Transverse colon (tissue), 4 donors: ENCODE measurements at regions not wholly inside any gene's neighbourhood (a gene's known extent, or its start where the extent isn't known, plus 50 kb on each side); places are given as distances from the start of the nearest gene placed in this dataset.

Experiments
- DNase-seq: peaks from one replicate; pipeline ENCODE4 v3.0.0-alpha.2; 2019
- H3K27ac ChIP-seq, 4 donors: fragments of 200-600 bp; sonication (generic); 2 replicates each; pipeline ENCODE4 v1.5.1; 2016 to 2018; ENCODE audit warnings: inconsistent platforms in 4 of 4
- H3K27me3 ChIP-seq: fragments of 200-600 bp; sonication (generic); 2 replicates; pipeline ENCODE4 v1.5.1; 2017; ENCODE audit warnings: inconsistent platforms
- H3K36me3 ChIP-seq, 4 donors: fragments of 200-600 bp; sonication (generic); 2 replicates each; pipeline ENCODE4 v1.5.1; 2017 to 2019; ENCODE audit warnings: inconsistent platforms in 4 of 4
- H3K4me1 ChIP-seq, 4 donors: fragments of 200-600 bp; sonication (generic); 2 replicates each; pipeline ENCODE4 v1.5.1; 2017 to 2020; ENCODE audit warnings: inconsistent platforms in 4 of 4
- H3K4me3 ChIP-seq, 4 donors: fragments of 200-600 bp; sonication (generic); 1 replicate in 1 of 4; 2 replicates in 3 of 4; pipeline versions ENCODE4 v1.5.1 to v1.6.1; 2017 to 2019; ENCODE audit warnings: inconsistent platforms in 4 of 4
- H3K9me3 ChIP-seq, 2 donors: fragments of 200-600 bp; sonication (generic); 2 replicates each; pipeline ENCODE4 v1.5.1; 2017 to 2019; ENCODE audit warnings: inconsistent platforms in 2 of 2
- EP300 ChIP-seq: sonication (generic); formaldehyde crosslinking; IDR thresholded peaks from one replicate; pipeline ENCODE4 v1.6.1; 2017; ENCODE audit warnings: antibody characterized with exemption, low read depth
- POLR2A ChIP-seq: fragments of 450-650 bp; IDR thresholded peaks from one replicate; pipeline ENCODE4 v1.6.1; 2016; ENCODE audit warnings: antibody characterized with exemption, mild to moderate bottlenecking, moderate library complexity
- POLR2AphosphoS5 ChIP-seq, 3 donors: sonication (generic); formaldehyde crosslinking; IDR thresholded peaks; one replicate each; pipeline ENCODE4 v1.6.1; 2016; ENCODE audit warnings: antibody characterized with exemption in 3 of 3
- WGBS, 2 donors: methylation state at CpG; one replicate each; pipeline ENCODE4 v1.1.5; 2018; ENCODE audit warnings: low coverage in 1 of 2; 5-methylcytosine and 5-hydroxymethylcytosine counted together
- in situ Hi-C, 4 donors: fragments of 200-750 bp; cut with MboI; loops; one replicate each; pipeline versions ENCODE4 v1.15.0 to v1.15.1; 2017; ENCODE audit warnings: low sequenced_read_pairs in 3 of 4, low pct_ligation_motif_present in 1 of 4, low pct_unique_long_range_greater_than_20kb in 1 of 4
- intact Hi-C: fragments of 100-400 bp; cut with DNase I; formaldehyde crosslinking; loops from one replicate; pipeline ENCODE4 v1.15.1; 2023; ENCODE audit warnings: low total_unique reads
- TF ChIP-seq, protein P1 (sequence below), 5 experiments: fragments of 200-600 bp in 3 of 5; fragments of 450-650 bp in 2 of 5; sonication (generic) in 3 of 5; IDR thresholded peaks; 1 replicate in 2 of 5; 2 replicates in 3 of 5; pipeline ENCODE4 v1.5.1; 2016 to 2017; ENCODE audit warnings: antibody characterized with exemption in 5 of 5, inconsistent platforms in 3 of 5, mild to moderate bottlenecking in 2 of 5, moderate library complexity in 1 of 5

DNA sequence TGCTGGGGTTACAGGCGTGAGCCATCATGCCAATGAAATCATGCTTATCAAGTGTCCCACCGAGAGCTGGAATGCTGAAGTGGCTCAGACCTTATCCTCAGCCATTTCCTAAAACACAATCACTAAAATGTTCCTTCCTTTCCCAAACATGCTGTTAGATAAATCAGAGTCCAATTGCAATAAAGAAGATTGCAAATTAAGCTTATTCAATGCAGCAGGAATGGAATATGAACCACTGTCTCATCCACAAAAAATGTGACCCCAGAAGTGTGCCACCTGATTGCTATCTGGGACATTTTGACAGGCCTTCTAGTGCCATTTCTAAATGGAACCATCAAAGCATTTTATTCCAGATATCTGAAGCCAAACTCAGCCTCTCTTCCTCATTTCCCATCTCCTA, 205.5 kb upstream of the CDH11 start:
- no peaks in the 10 kb centered on the region for H3K9me3 ChIP-seq
- no peaks in the 10 kb centered on the region for H3K27me3 ChIP-seq
- H3K36me3 ChIP-seq, result no peaks in the 10 kb centered on the region
- no peak overlapping the region for H3K27ac ChIP-seq
- H3K4me1 ChIP-seq, result no peaks in the 10 kb centered on the region
- TF ChIP-seq, protein P1, sequence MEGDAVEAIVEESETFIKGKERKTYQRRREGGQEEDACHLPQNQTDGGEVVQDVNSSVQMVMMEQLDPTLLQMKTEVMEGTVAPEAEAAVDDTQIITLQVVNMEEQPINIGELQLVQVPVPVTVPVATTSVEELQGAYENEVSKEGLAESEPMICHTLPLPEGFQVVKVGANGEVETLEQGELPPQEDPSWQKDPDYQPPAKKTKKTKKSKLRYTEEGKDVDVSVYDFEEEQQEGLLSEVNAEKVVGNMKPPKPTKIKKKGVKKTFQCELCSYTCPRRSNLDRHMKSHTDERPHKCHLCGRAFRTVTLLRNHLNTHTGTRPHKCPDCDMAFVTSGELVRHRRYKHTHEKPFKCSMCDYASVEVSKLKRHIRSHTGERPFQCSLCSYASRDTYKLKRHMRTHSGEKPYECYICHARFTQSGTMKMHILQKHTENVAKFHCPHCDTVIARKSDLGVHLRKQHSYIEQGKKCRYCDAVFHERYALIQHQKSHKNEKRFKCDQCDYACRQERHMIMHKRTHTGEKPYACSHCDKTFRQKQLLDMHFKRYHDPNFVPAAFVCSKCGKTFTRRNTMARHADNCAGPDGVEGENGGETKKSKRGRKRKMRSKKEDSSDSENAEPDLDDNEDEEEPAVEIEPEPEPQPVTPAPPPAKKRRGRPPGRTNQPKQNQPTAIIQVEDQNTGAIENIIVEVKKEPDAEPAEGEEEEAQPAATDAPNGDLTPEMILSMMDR (IDR thresholded peaks at IDR 0.05), result no peak
- no peak for TF ChIP-seq POLR2A
- no peak for TF ChIP-seq POLR2AphosphoS5 (IDR thresholded peaks at IDR 0.05)
- TF ChIP-seq EP300, result no peak
- in situ Hi-C loops (no loop called here), intact Hi-C loops (no loop called here)
- no peak for DNase-seq
- WGBS, 2 donors, result 60 to 80% methylated on average over 1 to 2 of the region's 2 CpGs
- H3K4me3 ChIP-seq, result no peak overlapping the region

DNA sequence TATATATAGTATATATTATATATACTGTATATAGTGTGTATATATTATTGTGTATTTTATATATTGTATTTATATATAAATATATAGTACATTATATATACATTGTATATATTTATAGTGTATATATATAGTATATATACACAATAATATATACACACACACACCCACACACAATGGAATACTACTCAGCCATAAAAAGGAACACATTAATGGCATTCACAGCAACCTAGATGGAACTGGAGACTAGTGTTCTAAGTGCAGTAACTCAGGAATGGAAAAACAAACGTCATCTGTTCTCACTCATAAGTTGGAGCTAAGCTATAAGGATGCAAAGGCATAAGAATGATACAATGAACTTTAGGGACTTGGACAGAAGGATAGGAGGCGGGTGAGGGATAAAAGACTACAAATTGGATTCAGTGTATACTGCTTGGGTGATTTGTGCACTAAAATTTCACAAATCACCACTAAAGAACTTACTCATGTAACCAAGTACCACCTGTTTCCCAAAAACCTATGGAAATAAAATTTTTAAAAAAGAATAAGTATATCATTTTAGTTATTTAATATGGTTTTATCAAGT, 201.9 kb upstream of the CDH11 start:
- Histone ChIP-seq H3K36me3 (no peaks in the 10 kb centered on the region), H3K4me3 (no peak overlapping the region), H3K4me1 (no peaks in the 10 kb centered on the region), H3K9me3 (no peaks in the 10 kb centered on the region), H3K27ac (no peak overlapping the region), H3K27me3 (no peaks in the 10 kb centered on the region)
- TF ChIP-seq POLR2AphosphoS5 (IDR thresholded peaks at IDR 0.05), result no peak
- no peak for DNase-seq
- intact Hi-C loops (no loop called here), in situ Hi-C loops (no loop called here)
- WGBS, 2 donors, result 52 to 68% methylated on average over 2 of the region's 2 CpGs

- no peaks in the 10 kb centered on the region for H3K27me3 ChIP-seq
- TF ChIP-seq EP300, result no peak
- TF ChIP-seq POLR2AphosphoS5 (IDR thresholded peaks at IDR 0.05), result no peak
- TF ChIP-seq, protein P1 (IDR thresholded peaks at IDR 0.05), result no peak
- no peak for TF ChIP-seq POLR2A
- in situ Hi-C loops (no loop called here), intact Hi-C loops (no loop called here)
- H3K36me3 ChIP-seq, result no peaks in the 10 kb centered on the region
- no peak overlapping the region for H3K27ac ChIP-seq
- H3K9me3 ChIP-seq, result no peaks in the 10 kb centered on the region
- H3K4me3 ChIP-seq, result no peak overlapping the region
- 49 to 57% methylated on average over 5 to 6 of the region's 6 CpGs for WGBS, 2 donors
- no peak for DNase-seq
- no peaks in the 10 kb centered on the region for H3K4me1 ChIP-seq
These were observed 197.9 kb upstream of the CDH11 start for GRCh38 chr16:65319621-65320231.

DNA sequence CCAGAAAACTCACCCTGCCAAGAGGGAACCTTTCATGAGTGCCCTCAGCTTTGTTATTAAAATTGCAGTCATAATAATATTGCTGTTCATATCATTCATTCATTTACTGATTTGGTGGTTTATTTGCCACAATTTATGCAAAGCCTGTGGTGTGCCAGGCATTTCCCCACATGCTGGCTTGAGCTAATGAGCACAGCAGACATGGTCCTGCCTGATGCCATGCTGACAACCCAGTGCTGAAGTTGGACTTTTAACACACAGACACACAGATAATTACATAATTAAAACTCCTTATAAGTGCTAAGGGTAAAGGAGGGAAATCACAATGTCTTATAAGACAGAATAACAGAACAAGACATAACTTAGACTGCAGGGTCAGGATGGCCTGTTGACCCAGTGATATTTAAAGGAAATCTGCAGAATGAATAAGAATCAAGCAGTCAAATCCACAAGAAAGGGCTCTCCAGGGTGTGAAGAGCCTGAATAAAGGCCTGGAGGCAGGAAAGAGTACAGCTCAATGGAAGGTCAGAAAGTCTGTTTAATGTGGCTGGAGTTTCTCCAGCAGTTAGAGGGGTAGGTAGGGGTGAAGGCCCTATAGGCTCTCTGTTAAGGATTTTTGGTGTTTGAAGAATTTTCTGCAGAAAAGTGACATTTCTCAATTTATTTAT, 196.9 kb upstream of the CDH11 start:
- in situ Hi-C loops (no loop called here), intact Hi-C loops (no loop called here)

More for the DNA sequence above, 196.9 kb upstream of the CDH11 start:
- TF ChIP-seq, protein P1 (IDR thresholded peaks at IDR 0.05), result no peak
- Histone ChIP-seq H3K9me3 (no peaks in the 10 kb centered on the region), H3K4me3 (no peak overlapping the region), H3K27me3 (no peaks in the 10 kb centered on the region), H3K36me3 (no peaks in the 10 kb centered on the region), H3K27ac (no peak overlapping the region), H3K4me1 (no peaks in the 10 kb centered on the region)
- DNase-seq, result no peak
